WTC11 (cell line): ENCODE measurements at regions not wholly inside any gene's neighbourhood (a gene's known extent, or its start where the extent isn't known, plus 50 kb on each side); places are given as distances from the start of the nearest gene placed in this dataset.

Experiments used
- ATF1 ChIP-seq: sonication (generic); formaldehyde crosslinking; IDR thresholded peaks from 2 replicates; pipeline ENCODE4 v1.8.1; 2023; ENCODE audit warnings: mild to moderate bottlenecking, moderate library complexity, missing genetic modification reagents
- ETV6 ChIP-seq: sonication (generic); formaldehyde crosslinking; IDR thresholded peaks from 2 replicates; pipeline ENCODE4 v1.8.1; 2022; ENCODE audit warnings: mild to moderate bottlenecking, missing genetic modification reagents
- FOXJ3 ChIP-seq: sonication (generic); formaldehyde crosslinking; IDR thresholded peaks from 2 replicates; pipeline ENCODE4 v1.9.0; 2021; ENCODE audit warnings: missing genetic modification reagents, mild to moderate bottlenecking, borderline replicate concordance
- NFYB ChIP-seq: sonication (generic); formaldehyde crosslinking; conservative IDR thresholded peaks from 2 replicates; pipeline ENCODE4 v1.8.0; 2022; ENCODE audit warnings: low read depth, missing genetic modification reagents
- SMAD3 ChIP-seq: sonication (generic); formaldehyde crosslinking; IDR thresholded peaks from 2 replicates; pipeline ENCODE4 v1.8.0; 2022; ENCODE audit warnings: missing genetic modification reagents, mild to moderate bottlenecking, borderline replicate concordance
- ZNF232 ChIP-seq: sonication (generic); formaldehyde crosslinking; IDR thresholded peaks from 2 replicates; pipeline ENCODE4 v1.8.0; 2022; ENCODE audit warnings: mild to moderate bottlenecking, missing genetic modification reagents
- ZNF423 ChIP-seq: fragments of 250-450 bp; sonication (Bioruptor Pico); IDR thresholded peaks from 2 replicates; pipeline ENCODE4 v2.1.2; 2022; ENCODE audit warnings: mild to moderate bottlenecking, moderate library complexity
- TF ChIP-seq, protein P1 (sequence below): fragments of 200-600 bp; IDR thresholded peaks from 2 replicates; pipeline ENCODE4 v1.8.0; 2022; ENCODE audit warnings: antibody characterized with exemption
- TF ChIP-seq, protein P2 (sequence below): sonication (generic); formaldehyde crosslinking; IDR thresholded peaks from 2 replicates; pipeline ENCODE4 v1.8.1; 2023; ENCODE audit warnings: mild to moderate bottlenecking, missing genetic modification reagents, moderate library complexity
- TF ChIP-seq, protein P3 (sequence below): sonication (generic); formaldehyde crosslinking; IDR thresholded peaks from 2 replicates; pipeline ENCODE4 v1.8.1; 2023; ENCODE audit warnings: mild to moderate bottlenecking, moderate library complexity, missing genetic modification reagents
- TF ChIP-seq, protein P4 (sequence below): sonication (generic); formaldehyde crosslinking; conservative IDR thresholded peaks from 2 replicates; pipeline ENCODE4 v1.8.1; 2022; ENCODE audit warnings: mild to moderate bottlenecking, missing genetic modification reagents

DNA sequence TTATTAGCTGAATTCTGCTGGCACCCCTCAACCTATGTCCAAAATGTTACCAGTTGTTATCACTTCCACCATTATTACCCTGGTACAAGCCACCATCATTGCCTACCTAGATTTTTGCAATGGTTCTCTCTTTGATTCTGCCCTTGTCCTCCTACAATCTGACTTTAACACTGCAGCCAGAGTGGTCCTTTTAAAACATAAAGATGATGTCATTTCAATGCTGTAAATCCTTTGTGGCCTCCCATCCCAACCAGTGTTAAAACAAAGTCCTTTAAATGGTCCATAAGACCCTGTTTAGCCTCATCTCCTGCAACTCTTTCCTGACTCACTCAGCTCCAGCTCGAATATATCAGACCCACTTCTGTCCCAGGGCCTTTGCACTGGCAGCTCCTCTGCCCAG is 54.9 kb upstream of the FSTL4 start:
- TF ChIP-seq, protein P1, sequence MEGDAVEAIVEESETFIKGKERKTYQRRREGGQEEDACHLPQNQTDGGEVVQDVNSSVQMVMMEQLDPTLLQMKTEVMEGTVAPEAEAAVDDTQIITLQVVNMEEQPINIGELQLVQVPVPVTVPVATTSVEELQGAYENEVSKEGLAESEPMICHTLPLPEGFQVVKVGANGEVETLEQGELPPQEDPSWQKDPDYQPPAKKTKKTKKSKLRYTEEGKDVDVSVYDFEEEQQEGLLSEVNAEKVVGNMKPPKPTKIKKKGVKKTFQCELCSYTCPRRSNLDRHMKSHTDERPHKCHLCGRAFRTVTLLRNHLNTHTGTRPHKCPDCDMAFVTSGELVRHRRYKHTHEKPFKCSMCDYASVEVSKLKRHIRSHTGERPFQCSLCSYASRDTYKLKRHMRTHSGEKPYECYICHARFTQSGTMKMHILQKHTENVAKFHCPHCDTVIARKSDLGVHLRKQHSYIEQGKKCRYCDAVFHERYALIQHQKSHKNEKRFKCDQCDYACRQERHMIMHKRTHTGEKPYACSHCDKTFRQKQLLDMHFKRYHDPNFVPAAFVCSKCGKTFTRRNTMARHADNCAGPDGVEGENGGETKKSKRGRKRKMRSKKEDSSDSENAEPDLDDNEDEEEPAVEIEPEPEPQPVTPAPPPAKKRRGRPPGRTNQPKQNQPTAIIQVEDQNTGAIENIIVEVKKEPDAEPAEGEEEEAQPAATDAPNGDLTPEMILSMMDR = no peak
- TF ChIP-seq, protein P2, sequence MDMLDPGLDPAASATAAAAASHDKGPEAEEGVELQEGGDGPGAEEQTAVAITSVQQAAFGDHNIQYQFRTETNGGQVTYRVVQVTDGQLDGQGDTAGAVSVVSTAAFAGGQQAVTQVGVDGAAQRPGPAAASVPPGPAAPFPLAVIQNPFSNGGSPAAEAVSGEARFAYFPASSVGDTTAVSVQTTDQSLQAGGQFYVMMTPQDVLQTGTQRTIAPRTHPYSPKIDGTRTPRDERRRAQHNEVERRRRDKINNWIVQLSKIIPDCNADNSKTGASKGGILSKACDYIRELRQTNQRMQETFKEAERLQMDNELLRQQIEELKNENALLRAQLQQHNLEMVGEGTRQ (CRISPR knock-in tag) = no peak
- TF ChIP-seq ZNF232 (CRISPR knock-in tag) = no peak
- TF ChIP-seq, protein P3, sequence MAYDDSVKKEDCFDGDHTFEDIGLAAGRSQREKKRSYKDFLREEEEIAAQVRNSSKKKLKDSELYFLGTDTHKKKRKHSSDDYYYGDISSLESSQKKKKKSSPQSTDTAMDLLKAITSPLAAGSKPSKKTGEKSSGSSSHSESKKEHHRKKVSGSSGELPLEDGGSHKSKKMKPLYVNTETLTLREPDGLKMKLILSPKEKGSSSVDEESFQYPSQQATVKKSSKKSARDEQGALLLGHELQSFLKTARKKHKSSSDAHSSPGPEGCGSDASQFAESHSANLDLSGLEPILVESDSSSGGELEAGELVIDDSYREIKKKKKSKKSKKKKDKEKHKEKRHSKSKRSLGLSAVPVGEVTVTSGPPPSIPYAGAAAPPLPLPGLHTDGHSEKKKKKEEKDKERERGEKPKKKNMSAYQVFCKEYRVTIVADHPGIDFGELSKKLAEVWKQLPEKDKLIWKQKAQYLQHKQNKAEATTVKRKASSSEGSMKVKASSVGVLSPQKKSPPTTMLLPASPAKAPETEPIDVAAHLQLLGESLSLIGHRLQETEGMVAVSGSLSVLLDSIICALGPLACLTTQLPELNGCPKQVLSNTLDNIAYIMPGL = no peak
- TF ChIP-seq ETV6 (CRISPR knock-in tag) = no peak
- no peak for TF ChIP-seq ATF1 (CRISPR knock-in tag)
- no peak for TF ChIP-seq ZNF423 (CRISPR knock-in tag)
- TF ChIP-seq, protein P4, sequence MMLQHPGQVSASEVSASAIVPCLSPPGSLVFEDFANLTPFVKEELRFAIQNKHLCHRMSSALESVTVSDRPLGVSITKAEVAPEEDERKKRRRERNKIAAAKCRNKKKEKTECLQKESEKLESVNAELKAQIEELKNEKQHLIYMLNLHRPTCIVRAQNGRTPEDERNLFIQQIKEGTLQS = no peak
- no peak for TF ChIP-seq NFYB (CRISPR knock-in tag)
- TF ChIP-seq SMAD3 = no peak
- no peak for TF ChIP-seq FOXJ3 (CRISPR knock-in tag)
